GM18498 (cell line): ENCODE measurements at regions not wholly inside any gene's neighbourhood (a gene's known extent, or its start where the extent isn't known, plus 50 kb on each side); places are given as distances from the start of the nearest gene placed in this dataset.
"Not testable (repeated sequence)": the region's sequence is repeated elsewhere in the genome, so short reads cannot be mapped to it uniquely, and the experiment has no call there.

ENCODE experiments used
- ATAC-seq: cut with Tn5 transposase; IDR thresholded peaks from one replicate; pipeline ENCODE4 v1.9.1; 2021; ENCODE audit warnings: mild to moderate bottlenecking, moderate library complexity; ENCODE audit not compliant: unreplicated experiment

GRCh38 chr2:163132207-163132606 lies 293.6 kb upstream of the KCNH7 start:
- not testable (repeated sequence) for ATAC-seq

DNA sequence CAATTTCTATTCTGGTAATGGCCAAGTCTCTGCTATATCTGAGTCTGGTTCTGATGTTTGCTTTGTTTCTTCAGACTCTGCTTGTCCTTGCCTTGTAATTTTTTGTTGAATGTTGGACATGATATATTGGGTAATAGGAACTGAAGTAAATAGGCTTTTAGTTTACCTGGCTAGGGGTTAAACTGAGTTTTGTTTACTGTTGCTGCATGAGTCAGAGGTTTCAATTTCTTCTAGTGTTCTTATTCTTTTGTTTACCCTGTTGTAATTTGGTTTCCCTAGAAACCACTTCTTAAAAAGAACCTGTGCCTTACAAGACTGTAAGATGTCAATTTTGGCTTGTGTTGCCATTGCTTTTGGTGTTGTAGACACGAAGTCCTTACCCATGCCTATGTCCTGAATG lies 285.0 kb upstream of the KCNH7 start:
- ATAC-seq, result peak; percentile 53

- no peak for ATAC-seq
Measured at GRCh38 chr2:163122257-163122656, 283.7 kb upstream of the KCNH7 start.

GRCh38 chr2:163121483-163121882 lies 282.9 kb upstream of the KCNH7 start:
- ATAC-seq, result no peak

GRCh38 chr2:163119966-163120365 lies 281.4 kb upstream of the KCNH7 start:
- no peak for ATAC-seq

DNA sequence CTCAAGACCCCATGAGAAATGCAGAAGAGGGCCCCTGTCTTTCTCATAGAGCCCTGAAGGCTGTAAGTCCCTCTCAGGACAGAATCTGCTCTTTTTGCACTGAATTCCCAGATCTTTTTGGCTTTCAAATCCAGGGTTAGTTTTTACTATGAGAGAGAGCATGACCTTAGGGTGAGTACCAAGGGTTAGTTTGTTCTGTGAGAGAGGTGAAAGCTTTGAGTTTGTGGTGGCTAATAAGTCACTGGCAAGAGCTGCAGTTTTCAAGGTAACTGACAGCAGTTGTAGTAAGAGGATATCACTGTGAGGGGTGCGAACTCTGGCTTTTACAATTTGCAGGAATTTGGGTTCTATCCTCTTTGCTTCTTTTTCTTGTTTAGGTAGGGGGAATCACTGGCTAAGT lies 248.4 kb upstream of the KCNH7 start:
- no peak for ATAC-seq

DNA sequence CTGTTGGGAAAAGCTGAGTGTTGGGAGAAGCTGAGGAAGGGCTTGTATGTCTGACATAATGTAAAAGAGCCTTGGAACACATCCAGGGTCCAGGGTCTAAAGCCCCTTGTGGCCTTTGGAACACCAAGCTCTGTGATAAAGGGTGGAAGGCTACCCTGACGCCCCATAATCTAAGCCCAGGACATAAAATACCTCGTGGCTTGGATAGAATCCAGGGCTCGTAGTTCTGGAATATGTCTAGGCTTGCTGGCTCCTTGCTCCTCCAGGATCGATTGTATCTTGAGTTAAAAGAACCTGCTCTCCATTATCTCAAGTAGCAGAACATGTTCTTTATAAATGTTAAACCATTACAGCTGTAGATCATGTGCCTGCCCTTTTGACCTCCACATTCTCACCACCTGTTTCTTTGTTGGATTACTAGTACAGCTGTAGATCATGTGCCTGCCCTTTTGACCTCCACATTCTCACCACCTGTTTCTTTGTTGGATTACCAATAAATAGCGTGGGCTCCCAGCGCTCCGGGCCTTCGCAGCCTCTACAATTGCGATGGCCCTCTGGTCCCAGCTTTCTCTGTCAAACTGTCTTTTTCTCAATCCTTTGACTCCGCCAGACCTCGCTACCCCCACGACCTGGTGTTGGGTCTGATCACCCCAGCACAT lies 246.9 kb upstream of the KCNH7 start:
- not testable (repeated sequence) for ATAC-seq

DNA sequence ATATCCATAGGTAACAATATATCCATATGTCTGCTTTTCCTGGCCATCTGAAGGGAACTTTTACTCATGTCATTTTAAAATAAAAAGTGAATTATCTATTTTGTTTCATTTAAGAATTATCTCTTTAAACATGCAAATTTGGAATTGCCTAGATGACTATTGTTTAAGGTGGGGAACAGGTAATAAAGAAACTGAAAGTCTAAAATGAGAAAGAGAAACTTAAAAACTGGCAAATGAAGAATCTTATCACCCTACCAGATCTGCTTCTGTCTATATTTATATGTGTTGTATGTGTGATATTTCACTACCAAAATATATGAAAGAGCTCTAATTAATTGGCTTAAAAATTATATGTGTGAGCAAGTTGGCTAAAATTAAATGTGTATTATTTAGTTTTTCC lies 243.2 kb upstream of the KCNH7 start:
- ATAC-seq, result no peak

DNA sequence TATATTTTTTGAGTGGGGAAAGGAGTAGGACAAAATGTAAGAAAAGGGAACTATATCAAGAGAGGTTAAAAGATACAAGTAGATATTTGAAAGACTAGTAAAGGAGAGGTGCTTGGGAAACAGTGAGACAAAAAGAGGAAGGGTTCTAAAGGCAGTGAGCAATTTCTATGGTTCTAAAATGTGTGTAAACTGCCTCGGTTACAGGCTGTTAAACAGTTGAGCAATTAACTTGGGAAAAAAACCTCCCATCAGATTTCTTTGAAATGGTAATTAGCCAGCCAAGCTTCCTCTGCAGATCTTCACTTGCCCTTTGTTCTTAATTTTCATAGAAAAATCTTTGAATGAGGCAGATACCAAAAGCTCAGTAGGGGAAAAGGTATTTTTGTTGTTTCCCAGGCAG lies 238.7 kb upstream of the KCNH7 start:
- ATAC-seq, result no peak

DNA sequence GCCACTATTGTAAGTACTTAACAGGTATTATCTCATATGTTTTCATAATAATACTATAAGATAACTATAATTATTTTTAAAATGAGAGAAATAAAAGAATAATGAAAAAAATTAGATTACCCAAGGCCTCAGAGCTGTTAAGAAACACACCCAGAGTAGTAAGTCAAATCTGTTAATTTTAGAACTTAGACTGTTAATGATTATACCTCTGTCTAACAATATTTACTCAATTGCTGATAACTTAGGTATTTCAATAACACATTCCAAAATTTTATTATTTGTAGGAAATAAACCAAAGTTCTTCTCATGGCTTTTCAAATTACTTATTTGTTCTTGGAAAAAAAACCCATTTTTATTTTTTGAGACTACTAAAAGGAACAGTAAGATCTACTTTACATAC lies 227.5 kb upstream of the KCNH7 start:
- no peak for ATAC-seq

GRCh38 chr2:163062524-163062923 lies 224.0 kb upstream of the KCNH7 start:
- no peak for ATAC-seq

DNA sequence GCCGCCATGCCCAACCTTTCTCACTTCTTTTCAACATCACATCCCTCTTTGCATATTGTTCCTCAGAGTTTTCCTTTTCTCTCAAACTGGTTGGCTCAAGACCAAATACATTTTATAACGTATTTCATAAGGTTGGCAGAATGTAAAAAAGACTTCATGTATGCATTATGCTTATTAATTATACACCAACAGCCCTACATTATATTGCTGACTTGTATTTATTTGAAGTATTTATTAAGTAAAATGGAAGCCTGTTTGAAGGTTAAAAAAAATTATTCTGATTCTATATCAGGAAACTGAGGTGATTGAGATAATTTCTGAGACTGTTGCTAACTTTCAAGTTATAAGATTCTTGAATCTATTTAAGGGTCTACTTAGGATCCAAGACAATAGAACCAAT lies 208.0 kb upstream of the KCNH7 start:
- ATAC-seq, result no peak

GRCh38 chr2:163045830-163046229 lies 207.3 kb upstream of the KCNH7 start:
- ATAC-seq, result no peak

DNA sequence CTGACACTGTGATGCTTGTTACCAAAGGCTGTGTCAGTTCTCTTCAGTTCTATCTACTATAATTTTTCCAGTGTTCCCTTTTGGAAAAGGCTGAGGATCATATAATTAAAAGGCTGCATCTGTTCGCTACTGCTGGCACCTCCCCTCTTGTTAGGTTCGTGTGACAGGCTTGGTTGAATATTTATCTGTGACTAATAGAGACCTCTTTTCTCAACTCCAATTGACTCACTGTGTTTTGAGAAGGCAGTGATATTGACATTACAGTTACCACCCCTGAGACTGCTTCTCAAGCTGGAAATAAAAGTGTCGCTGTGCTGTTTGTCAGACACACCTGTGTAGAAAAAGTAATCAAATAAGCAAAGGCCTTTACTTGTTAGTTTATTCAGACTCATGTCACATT lies 205.5 kb upstream of the KCNH7 start:
- ATAC-seq, result no peak

GRCh38 chr2:163043201-163043600 lies 204.6 kb upstream of the KCNH7 start:
- ATAC-seq, result no peak

GRCh38 chr2:163039266-163039665 lies 200.7 kb upstream of the KCNH7 start:
- no peak for ATAC-seq

GRCh38 chr2:163028807-163029206 lies 190.2 kb upstream of the KCNH7 start:
- ATAC-seq, result no peak

DNA sequence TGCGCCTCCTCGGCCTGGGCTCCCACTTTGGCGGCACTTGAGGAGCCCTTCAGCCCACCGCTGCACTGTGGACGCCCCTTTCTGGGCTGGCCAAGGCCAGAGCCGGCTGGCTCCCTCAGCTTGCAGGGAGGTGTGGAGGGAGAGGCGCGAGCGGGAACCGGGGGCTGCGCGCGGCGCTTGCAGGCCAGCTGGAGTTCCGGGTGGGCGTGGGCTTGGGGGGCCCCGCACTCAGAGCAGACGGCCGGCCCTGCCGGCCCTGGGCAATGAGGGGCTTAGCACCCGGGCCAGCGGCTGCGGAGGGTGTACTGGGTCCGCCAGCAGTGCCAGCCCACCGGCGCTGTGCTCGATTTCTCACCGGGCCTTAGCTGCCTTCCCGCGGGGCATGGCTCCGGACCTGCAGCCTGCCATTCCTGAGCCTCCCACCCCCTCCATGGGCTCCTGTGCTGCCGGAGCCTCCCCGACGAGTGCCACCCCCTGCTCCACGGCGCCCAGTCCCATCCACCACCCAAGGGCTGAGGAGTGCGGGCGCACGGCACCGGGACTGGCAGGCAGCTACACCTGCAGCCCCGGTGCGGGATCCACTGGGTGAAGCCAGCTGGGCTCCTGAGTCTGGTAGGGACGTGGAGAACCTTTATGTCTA lies 187.7 kb upstream of the KCNH7 start:
- ATAC-seq, result not testable (repeated sequence)

- not testable (repeated sequence) for ATAC-seq
Measured at GRCh38 chr2:163016882-163017281, 178.3 kb upstream of the KCNH7 start.

GRCh38 chr2:163011000-163011399 lies 172.4 kb upstream of the KCNH7 start:
- ATAC-seq, result no peak

DNA sequence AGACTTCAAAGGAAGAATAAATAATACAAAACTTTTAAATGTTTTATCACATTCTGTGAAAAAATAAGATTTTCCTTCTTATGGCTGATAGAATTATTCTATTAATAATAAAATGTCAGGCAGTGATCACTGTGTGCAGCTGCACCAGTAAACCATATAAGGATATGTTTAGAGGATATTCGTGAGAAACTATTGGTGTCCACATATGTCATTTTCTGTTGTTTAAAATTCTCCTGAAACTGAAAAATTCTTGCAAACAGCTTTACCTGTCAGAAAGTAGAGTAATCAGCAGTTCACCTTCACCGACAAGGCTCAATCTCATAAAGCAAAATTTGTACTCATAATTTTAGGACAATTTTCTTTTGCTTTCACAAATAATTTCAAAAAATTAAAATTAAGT lies 170.1 kb upstream of the KCNH7 start:
- no peak for ATAC-seq

GRCh38 chr2:162994718-162995117 lies 156.2 kb upstream of the KCNH7 start:
- no peak for ATAC-seq

DNA sequence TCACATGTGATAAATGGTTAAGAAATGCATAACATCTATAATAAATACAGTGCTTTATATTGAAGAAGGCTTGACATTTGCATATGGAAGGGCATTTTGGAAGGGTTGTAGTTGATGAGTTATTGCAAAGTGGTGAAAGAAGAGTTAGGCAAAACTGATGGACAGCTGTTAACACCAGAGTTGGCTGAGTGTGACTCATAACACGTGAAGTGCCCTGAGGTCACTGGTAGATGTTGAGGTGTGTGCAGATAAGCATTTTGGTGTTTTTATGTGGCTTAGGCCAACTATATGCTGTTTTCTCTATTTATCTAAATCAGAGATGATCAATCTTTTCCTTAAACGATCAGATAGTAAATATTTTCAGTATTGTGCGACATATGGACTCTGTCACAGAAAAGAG lies 154.3 kb upstream of the KCNH7 start:
- no peak for ATAC-seq
